GM12875 (cell line): ENCODE measurements at regions not wholly inside any gene's neighbourhood (a gene's known extent, or its start where the extent isn't known, plus 50 kb on each side); places are given as distances from the start of the nearest gene placed in this dataset.

Experiments used
- H3K4me3 ChIP-seq: one replicate; pipeline ENCODE4 v1.5.1; 2011; ENCODE audit warnings: low read depth, low read length, control low read depth
- CTCF ChIP-seq: IDR thresholded peaks from 2 replicates; pipeline ENCODE4 v1.5.1; 2011; ENCODE audit warnings: low read depth, mild to moderate bottlenecking, control low read depth, inconsistent platforms, low read length, moderate library complexity, borderline replicate concordance; ENCODE audit not compliant: insufficient read depth

DNA sequence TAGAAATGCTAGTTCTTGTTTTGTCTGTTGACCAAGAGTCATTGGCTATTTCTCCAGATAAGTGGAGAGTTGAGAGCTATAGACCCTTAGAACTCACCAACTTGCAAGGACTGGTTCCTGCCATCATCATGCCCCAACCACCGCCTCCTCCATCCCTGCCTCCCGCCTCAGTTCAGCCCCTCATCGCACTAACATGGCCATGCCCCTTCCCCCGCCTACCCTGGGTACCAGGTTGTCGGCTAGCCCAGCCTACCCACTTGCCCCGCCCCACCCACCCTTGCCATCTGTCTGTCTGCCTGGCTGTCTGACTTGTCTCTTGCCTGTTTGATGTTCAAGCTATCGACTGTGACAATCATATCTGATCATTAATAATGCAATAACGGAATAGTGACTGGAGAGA is 154.1 kb downstream of the TRIM29 start:
- H3K4me3 ChIP-seq: no peak overlapping the region
- no peak for TF ChIP-seq CTCF

DNA sequence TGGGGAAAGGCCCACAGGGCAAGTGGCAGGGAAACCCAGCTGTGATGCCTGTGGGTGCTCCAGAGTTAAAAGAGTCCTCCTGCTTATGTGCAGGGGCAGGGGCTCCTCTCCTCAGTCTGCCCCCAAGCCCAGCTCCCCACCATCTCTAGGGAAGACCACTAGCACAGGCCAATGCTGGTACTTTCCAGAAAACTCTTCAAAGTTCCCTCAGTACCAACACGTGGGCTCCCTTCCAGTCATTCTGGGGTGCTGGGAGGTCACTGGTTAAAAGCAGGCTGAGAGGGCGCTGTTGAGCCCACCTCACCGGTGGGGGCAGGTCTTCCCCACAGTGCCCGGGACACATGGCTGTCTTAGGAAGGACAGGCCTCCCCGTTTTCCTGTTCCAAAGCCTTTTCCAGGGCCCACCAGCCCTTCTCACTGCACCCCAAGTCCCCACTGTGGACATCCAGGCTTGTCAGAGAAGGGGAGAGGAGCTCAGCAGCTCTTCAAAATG is 154.6 kb downstream of the TRIM29 start:
- TF ChIP-seq CTCF: no peak
- no peak overlapping the region for H3K4me3 ChIP-seq

- TF ChIP-seq CTCF: no peak
- no peak overlapping the region for H3K4me3 ChIP-seq
Measured at GRCh38 chr11:119982517-119983239, 155.2 kb downstream of the TRIM29 start.

- no peak for TF ChIP-seq CTCF
- no peak overlapping the region for H3K4me3 ChIP-seq
Measured at GRCh38 chr11:119980431-119980830, 157.5 kb downstream of the TRIM29 start.

- no peak for TF ChIP-seq CTCF
- H3K4me3 ChIP-seq: no peak overlapping the region
Measured at GRCh38 chr11:119979701-119980100, 158.2 kb downstream of the TRIM29 start.

GRCh38 chr11:119978696-119979095 is 159.2 kb downstream of the TRIM29 start:
- no peak for TF ChIP-seq CTCF
- H3K4me3 ChIP-seq: no peak overlapping the region

- no peak for TF ChIP-seq CTCF
- no peak overlapping the region for H3K4me3 ChIP-seq
Measured at GRCh38 chr11:119977881-119978280, 160.0 kb downstream of the TRIM29 start.
